ENCODE measurements at regions not wholly inside any gene's neighbourhood (a gene's known extent, or its start where the extent isn't known, plus 50 kb on each side); places are given as distances from the start of the nearest gene placed in this dataset.

GRCh38 chr10:113992471-113993011 lies 51.1 kb upstream of the ADRB1 start:
- H3K9me3 Mint-ChIP-seq, result peaks cover 0 to 5% (median 0%) of the 10 kb centered on the region in 7 donors
- no peak for TF ChIP-seq CTCF (IDR thresholded peaks at IDR 0.05)
- intact Hi-C loops (cut with micrococcal nuclease), result loop anchor here in 1 of 2 donors (5.0 kb wide), 2 partner anchors 35 kb away; no protein-coding TSS in a partner anchor
- WGBS (ENCODE audit: insufficient coverage), result 69% methylated on average over 7 of the region's 9 CpGs
- H2AFZ ChIP-seq (ENCODE audit: insufficient read depth, low read depth, low read length, poor library complexity, severe bottlenecking), result no peak overlapping the region
- H3K9ac ChIP-seq (ENCODE audit: insufficient read depth, low read length, poor library complexity, severe bottlenecking), result no peak overlapping the region
- peaks cover 75% of the 10 kb centered on the region for H3K4me1 Mint-ChIP-seq
- H3K4me2 ChIP-seq (replicated peaks; ENCODE audit: extremely low read depth, low read length, poor library complexity, severe bottlenecking), result no peak overlapping the region
- no peaks in the 10 kb centered on the region for H3K9me3 ChIP-seq (replicated peaks in 1 of 2; ENCODE audit: control insufficient read depth in 1 of 2, insufficient read depth in 1 of 2, low read length in 2 of 2)
- H3K4me3 ChIP-seq (replicated peaks in 1 of 3; ENCODE audit: low read depth in 2 of 3, low read length in 3 of 3), result no peak overlapping the region
- no peaks in the 10 kb centered on the region for H3K27me3 ChIP-seq (ENCODE audit: control insufficient read depth in 2 of 2, insufficient read depth in 2 of 2, low read length in 2 of 2)
- peaks cover 3 to 6% of the 10 kb centered on the region in 2 donors for H3K36me3 Mint-ChIP-seq
- no peaks in the 10 kb centered on the region for H3K79me2 ChIP-seq (ENCODE audit: insufficient read depth, low read length)
- H3K4me1 ChIP-seq (ENCODE audit: control insufficient read depth in 1 of 2, insufficient read depth in 2 of 2, low read length in 2 of 2), result peaks cover 46 to 67% of the 10 kb centered on the region in 2 donors
- no peaks in the 10 kb centered on the region for H3K36me3 ChIP-seq (replicated peaks in 1 of 2; ENCODE audit: control insufficient read depth in 1 of 2, insufficient read depth in 2 of 2, low read length in 2 of 2)
- peak overlapping the region in 1 of 7 donors; percentile 54 for H3K27ac Mint-ChIP-seq
- peak in 1 of 3 donors; percentile 31 for DNase-seq
- H3K27ac ChIP-seq (ENCODE audit: low read depth in 1 of 2, low read length in 2 of 2), result no peak overlapping the region
- peaks cover 4 to 8% (median 6%) of the 10 kb centered on the region in 3 donors for H3K27me3 Mint-ChIP-seq (ENCODE audit: low read depth in 3 of 3)
- no peaks in the 10 kb centered on the region for H4K20me1 ChIP-seq (ENCODE audit: insufficient read depth, low read length)
- H3K4me3 Mint-ChIP-seq, result no peak overlapping the region

- WGBS (ENCODE audit: insufficient coverage), result 0% methylated on average over 3 of the region's 3 CpGs
Observed at GRCh38 chr10:113993489-113993991, 50.1 kb upstream of the ADRB1 start.

More at GRCh38 chr10:113993489-113993991, 50.1 kb upstream of the ADRB1 start:
- peaks cover 3 to 6% of the 10 kb centered on the region in 2 donors for H3K36me3 Mint-ChIP-seq
- TF ChIP-seq CTCF (IDR thresholded peaks at IDR 0.05), result no peak
- peaks cover 0 to 5% (median 0%) of the 10 kb centered on the region in 7 donors for H3K9me3 Mint-ChIP-seq
- Histone ChIP-seq H3K4me3 (replicated peaks in 1 of 3; ENCODE audit: low read depth in 2 of 3, low read length in 3 of 3) (peak overlapping the region in 1 of 3 experiments; percentile 60), H3K27ac (ENCODE audit: low read depth in 1 of 2, low read length in 2 of 2) (peak overlapping the region in 1 of 2 donors; percentile 3), H3K9me3 (replicated peaks in 1 of 2; ENCODE audit: control insufficient read depth in 1 of 2, insufficient read depth in 1 of 2, low read length in 2 of 2) (no peaks in the 10 kb centered on the region), H3K36me3 (replicated peaks in 1 of 2; ENCODE audit: control insufficient read depth in 1 of 2, insufficient read depth in 2 of 2, low read length in 2 of 2) (no peaks in the 10 kb centered on the region), H3K4me1 (ENCODE audit: control insufficient read depth in 1 of 2, insufficient read depth in 2 of 2, low read length in 2 of 2) (peaks cover 45 to 67% of the 10 kb centered on the region in 2 donors), H3K79me2 (ENCODE audit: insufficient read depth, low read length) (no peaks in the 10 kb centered on the region), H3K27me3 (ENCODE audit: control insufficient read depth in 2 of 2, insufficient read depth in 2 of 2, low read length in 2 of 2) (no peaks in the 10 kb centered on the region), H2AFZ (ENCODE audit: insufficient read depth, low read depth, low read length, poor library complexity, severe bottlenecking) (no peak overlapping the region), H3K4me2 (replicated peaks; ENCODE audit: extremely low read depth, low read length, poor library complexity, severe bottlenecking) (peak overlapping the region; percentile 61), H3K9ac (ENCODE audit: insufficient read depth, low read length, poor library complexity, severe bottlenecking) (no peak overlapping the region), H4K20me1 (ENCODE audit: insufficient read depth, low read length) (no peaks in the 10 kb centered on the region)
- peak overlapping the region in 4 of 7 donors; percentile 18 to 72 (median 52) for H3K27ac Mint-ChIP-seq
- peak in 2 of 3 donors; percentile 31 to 32 for DNase-seq
- intact Hi-C loops (cut with micrococcal nuclease), result loop anchor here in 1 of 2 donors (5.0 kb wide), 2 partner anchors 34 to 36 kb away; no protein-coding TSS in a partner anchor
- peak overlapping the region; percentile 27 to 75 for H3K4me3 Mint-ChIP-seq
- peaks cover 73% of the 10 kb centered on the region for H3K4me1 Mint-ChIP-seq
- peaks cover 4 to 8% (median 6%) of the 10 kb centered on the region in 3 donors for H3K27me3 Mint-ChIP-seq (ENCODE audit: low read depth in 3 of 3)
